OCI-LY7 (cell line): ENCODE measurements at regions not wholly inside any gene's neighbourhood (a gene's known extent, or its start where the extent isn't known, plus 50 kb on each side); places are given as distances from the start of the nearest gene placed in this dataset.

Experiments
- BruUV-seq: library from RNA; stranded (reverse); fragments of 400-500 nt; replicated peaks from 2 replicates; lab custom pipeline; 2021; lab: Mats Ljungman, UMichigan
- CTCF ChIA-PET: fragments of 300-600 bp; sonication (Branson Sonifier 250); formaldehyde crosslinking; loops from one replicate; lab custom pipeline; 2022; ENCODE audit warnings: antibody characterized with exemption; ENCODE audit not compliant: unreplicated experiment; lab: Charles Lee
- POLR2A ChIA-PET: fragments of 300-600 bp; sonication (Branson Sonifier 250); formaldehyde crosslinking; loops from one replicate; lab custom pipeline; 2022; ENCODE audit warnings: antibody characterized with exemption; lab: Charles Lee
- DNase-seq: peaks from one replicate; pipeline ENCODE4 v3.0.0-alpha.2; 2015; ENCODE audit warnings: low spot score
- H2AFZ ChIP-seq: fragments of 200-600 bp; sonication (generic), shearing (Covaris generic); 2 replicates; pipeline ENCODE4 v1.6.1; 2014; ENCODE audit warnings: mild to moderate bottlenecking, antibody characterized with exemption, low read length, moderate library complexity
- H3K27ac ChIP-seq: fragments of 200-600 bp; sonication (generic); 2 replicates; pipeline ENCODE4 v1.5.1; 2014; ENCODE audit warnings: mixed run types, low read depth, mild to moderate bottlenecking, moderate library complexity, low read length, inconsistent platforms; ENCODE audit not compliant: poor library complexity, severe bottlenecking
- H3K36me3 ChIP-seq: fragments of 200-600 bp; sonication (generic); 2 replicates; pipeline ENCODE4 v1.6.1; 2014; ENCODE audit warnings: mild to moderate bottlenecking, antibody characterized with exemption, low read length, moderate library complexity, mixed read lengths; ENCODE audit not compliant: insufficient read depth
- H3K4me1 ChIP-seq: fragments of 200-600 bp; sonication (generic); 2 replicates; pipeline ENCODE4 v1.5.1; 2014; ENCODE audit warnings: mild to moderate bottlenecking, low read length; ENCODE audit not compliant: insufficient read depth, poor library complexity, severe bottlenecking
- H3K4me2 ChIP-seq: fragments of 200-600 bp; sonication (generic); 2 replicates; pipeline ENCODE4 v1.6.1; 2014; ENCODE audit warnings: mild to moderate bottlenecking, low read length
- H3K4me3 ChIP-seq: fragments of 200-600 bp; sonication (generic); 2 replicates; pipeline ENCODE4 v1.5.1; 2014; ENCODE audit warnings: mild to moderate bottlenecking, low read depth, low read length; ENCODE audit not compliant: poor library complexity, severe bottlenecking
- H3K79me2 ChIP-seq: fragments of 200-600 bp; sonication (generic); 2 replicates; pipeline ENCODE4 v1.6.1; 2016; ENCODE audit warnings: low read depth, mild to moderate bottlenecking, low read length, moderate library complexity, mixed read lengths; ENCODE audit not compliant: insufficient read depth
- H3K9me2 ChIP-seq: fragments of 200-600 bp; sonication (generic); 2 replicates; pipeline ENCODE4 v1.6.1; 2016; ENCODE audit warnings: mild to moderate bottlenecking, low read length, mixed read lengths; ENCODE audit not compliant: insufficient read depth
- H3K9me3 ChIP-seq: fragments of 200-600 bp; sonication (generic); 2 replicates; pipeline ENCODE4 v1.6.1; 2014; ENCODE audit warnings: mild to moderate bottlenecking, mixed run types, low read length, mixed read lengths
- H4K20me1 ChIP-seq: fragments of 200-600 bp; sonication (generic); 2 replicates; pipeline ENCODE4 v1.6.1; 2014; ENCODE audit warnings: mild to moderate bottlenecking, antibody characterized with exemption, low read length, moderate library complexity, mixed read lengths; ENCODE audit not compliant: insufficient read depth
- CTCF ChIP-seq: fragments of 200-600 bp; sonication (generic); conservative IDR thresholded peaks from 2 replicates; pipeline ENCODE4 v1.5.1; 2014; ENCODE audit warnings: mild to moderate bottlenecking, antibody characterized with exemption, low read length, moderate library complexity, mixed read lengths
- EZH2phosphoT487 ChIP-seq: fragments of 200-600 bp; sonication (generic); IDR thresholded peaks from 2 replicates; pipeline ENCODE4 v1.6.1; 2018; ENCODE audit warnings: low read depth, borderline replicate concordance, mild to moderate bottlenecking, mixed run types, antibody characterized with exemption, low read length, moderate library complexity, mixed read lengths
- intact Hi-C: fragments of 100-400 bp; cut with micrococcal nuclease; formaldehyde crosslinking; loops from one replicate; pipeline ENCODE4 v1.10.0; 2022; ENCODE audit not compliant: unreplicated experiment

- ChIA-PET POLR2A (no interaction called here), CTCF (no interaction called here)
Measured at GRCh38 chr6:91221072-91221720, 634.3 kb upstream of the MAP3K7 start.

GRCh38 chr6:91213229-91213901 lies 626.5 kb upstream of the MAP3K7 start:
- DNase-seq, result no peak
- CTCF ChIA-PET, result no interaction called here
- no peaks in the 10 kb centered on the region for H3K9me3 ChIP-seq
- intact Hi-C loops, result no loop called here
- no peak overlapping the region for H3K27ac ChIP-seq
- H4K20me1 ChIP-seq, result no peaks in the 10 kb centered on the region
- no peak for TF ChIP-seq EZH2phosphoT487
- TF ChIP-seq CTCF, result no peak
- no peak overlapping the region for H2AFZ ChIP-seq
- no peaks in the 10 kb centered on the region for H3K79me2 ChIP-seq
- H3K4me2 ChIP-seq, result no peak overlapping the region
- POLR2A ChIA-PET, result interaction anchor here (0.8 kb wide), 1 partner anchor 10 kb away, joined by 3 read pairs; no protein-coding TSS in a partner anchor
- no TSS peak for BruUV-seq
- no peaks in the 10 kb centered on the region for H3K9me2 ChIP-seq
- H3K4me3 ChIP-seq, result no peak overlapping the region
- no peaks in the 10 kb centered on the region for H3K4me1 ChIP-seq
- no peaks in the 10 kb centered on the region for H3K36me3 ChIP-seq

More at GRCh38 chr6:91221072-91221720, 634.3 kb upstream of the MAP3K7 start:
- Histone ChIP-seq H3K4me2 (no peak overlapping the region), H3K9me3 (no peaks in the 10 kb centered on the region), H3K4me3 (no peak overlapping the region), H3K27ac (no peak overlapping the region), H3K4me1 (no peaks in the 10 kb centered on the region), H3K9me2 (no peaks in the 10 kb centered on the region), H3K79me2 (no peaks in the 10 kb centered on the region), H4K20me1 (no peaks in the 10 kb centered on the region), H2AFZ (no peak overlapping the region), H3K36me3 (no peaks in the 10 kb centered on the region)
- no peak for TF ChIP-seq EZH2phosphoT487
- no peak for DNase-seq
- no TSS peak for BruUV-seq
- intact Hi-C loops, result no loop called here

- TF ChIP-seq CTCF (no peak), EZH2phosphoT487 (no peak)
- no peaks in the 10 kb centered on the region for H3K79me2 ChIP-seq
- intact Hi-C loops, result no loop called here
- no peaks in the 10 kb centered on the region for H3K9me3 ChIP-seq
- CTCF ChIA-PET, result no interaction called here
- H2AFZ ChIP-seq, result no peak overlapping the region
- no TSS peak for BruUV-seq
- no peak overlapping the region for H3K4me2 ChIP-seq
- no peak overlapping the region for H3K27ac ChIP-seq
- no peak overlapping the region for H3K4me3 ChIP-seq
- POLR2A ChIA-PET, result no interaction called here
- no peaks in the 10 kb centered on the region for H3K9me2 ChIP-seq
- no peaks in the 10 kb centered on the region for H3K36me3 ChIP-seq
- no peaks in the 10 kb centered on the region for H3K4me1 ChIP-seq
- no peaks in the 10 kb centered on the region for H4K20me1 ChIP-seq
- DNase-seq, result no peak
Measured at GRCh38 chr6:91198588-91199255, 611.9 kb upstream of the MAP3K7 start.
